ENCODE measurements at regions not wholly inside any gene's neighbourhood (a gene's known extent, or its start where the extent isn't known, plus 50 kb on each side); places are given as distances from the start of the nearest gene placed in this dataset.

DNA sequence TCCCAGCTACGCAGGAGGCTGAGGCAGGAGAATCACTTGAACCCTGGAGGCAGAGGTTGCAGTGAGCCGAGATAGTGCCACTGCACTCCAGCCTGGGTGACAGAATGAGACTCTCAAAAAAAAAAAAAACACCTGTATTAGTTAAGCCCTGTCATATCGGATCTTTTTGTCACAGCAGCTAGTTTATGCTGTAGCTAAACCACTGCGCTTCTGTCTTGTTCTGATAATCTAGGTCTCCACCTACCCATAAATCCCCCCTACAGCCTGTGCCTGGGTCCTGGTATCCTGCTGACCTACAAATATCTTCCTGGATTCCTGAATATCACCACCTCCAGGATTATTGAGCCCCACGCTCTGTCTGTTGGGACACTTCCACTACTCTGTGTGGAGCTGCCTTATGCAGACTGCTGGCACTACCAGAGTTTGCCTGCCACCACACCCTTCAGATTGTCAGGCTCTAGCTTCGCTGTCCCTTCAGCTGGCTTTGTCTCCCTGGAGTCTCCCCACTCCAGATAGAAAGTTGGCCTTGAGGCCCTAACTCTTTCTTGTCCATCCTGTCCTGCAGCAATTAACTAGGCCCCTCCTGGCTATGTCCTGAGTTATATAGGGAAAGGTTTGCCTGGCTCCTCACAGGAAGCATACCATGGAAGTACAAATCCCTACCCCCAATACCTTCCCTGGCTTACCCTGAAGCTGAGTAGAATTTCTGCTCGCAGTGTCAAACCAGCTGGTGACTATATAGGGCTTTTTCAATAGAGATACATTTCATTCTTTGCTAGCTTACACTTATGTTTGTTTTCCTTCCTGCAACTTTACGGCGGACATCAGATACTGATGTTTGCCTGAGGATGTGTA, 136.0 kb upstream of the SERTAD2 start:
- no peaks in the 10 kb centered on the region for H3K79me2 ChIP-seq (ENCODE audit: insufficient read depth, low read length)
- peaks cover 0 to 9% of the 10 kb centered on the region in 2 experiments; a peak in 2 of 5 replicates for H3K27me3 ChIP-seq (ENCODE audit: control insufficient read depth in 1 of 2, insufficient read depth in 2 of 2, low read length in 2 of 2)
- BruUV-seq (replicated peaks) = no TSS peak
- no peak for DNase-seq (ENCODE audit: low spot score)
- no peak overlapping the region for H2AFZ ChIP-seq (ENCODE audit: low read length)
- H3K4me1 ChIP-seq (ENCODE audit: insufficient read depth, low read length) = peaks cover 21% of the 10 kb centered on the region
- in situ Hi-C loops (cut with HindIII; ENCODE audit: extremely low pct_ligation_motif_present, low pct_unique_long_range_greater_than_20kb) = no loop called here
- no peak for ATAC-seq
- ChIA-PET POLR2A (no interaction called here), CTCF (ENCODE audit: low intra/inter-chr PET ratio, low total read pairs) (no interaction called here)
- no peaks in the 10 kb centered on the region for H3K9me3 ChIP-seq (ENCODE audit: low read length)
- H3K9ac ChIP-seq (ENCODE audit: insufficient read depth, low read depth, low read length) = no peak overlapping the region
- no peak overlapping the region for H3K27ac ChIP-seq (ENCODE audit: extremely low read length, insufficient read depth, low read length)
- no peak for FAIRE-seq
- 43% methylated on average over 9 of the region's 9 CpGs for WGBS (ENCODE audit: low lambda C conversion rate)
- TF ChIP-seq ZNF674 (CRISPR knock-in tag; IDR thresholded peaks at IDR 0.05; ENCODE audit: low read depth) (no peak), SUZ12 (IDR thresholded peaks at IDR 0.05; ENCODE audit: low read depth, low read length) (no peak), NR2C2 (CRISPR knock-in tag; IDR thresholded peaks at IDR 0.05; ENCODE audit: borderline replicate concordance) (no peak), RFX5 (IDR thresholded peaks at IDR 0.05; ENCODE audit: low read depth, low read length) (no peak), ZNF724P (CRISPR knock-in tag; IDR thresholded peaks at IDR 0.05; ENCODE audit: borderline replicate concordance) (no peak)
- TF ChIP-seq, protein P1, sequence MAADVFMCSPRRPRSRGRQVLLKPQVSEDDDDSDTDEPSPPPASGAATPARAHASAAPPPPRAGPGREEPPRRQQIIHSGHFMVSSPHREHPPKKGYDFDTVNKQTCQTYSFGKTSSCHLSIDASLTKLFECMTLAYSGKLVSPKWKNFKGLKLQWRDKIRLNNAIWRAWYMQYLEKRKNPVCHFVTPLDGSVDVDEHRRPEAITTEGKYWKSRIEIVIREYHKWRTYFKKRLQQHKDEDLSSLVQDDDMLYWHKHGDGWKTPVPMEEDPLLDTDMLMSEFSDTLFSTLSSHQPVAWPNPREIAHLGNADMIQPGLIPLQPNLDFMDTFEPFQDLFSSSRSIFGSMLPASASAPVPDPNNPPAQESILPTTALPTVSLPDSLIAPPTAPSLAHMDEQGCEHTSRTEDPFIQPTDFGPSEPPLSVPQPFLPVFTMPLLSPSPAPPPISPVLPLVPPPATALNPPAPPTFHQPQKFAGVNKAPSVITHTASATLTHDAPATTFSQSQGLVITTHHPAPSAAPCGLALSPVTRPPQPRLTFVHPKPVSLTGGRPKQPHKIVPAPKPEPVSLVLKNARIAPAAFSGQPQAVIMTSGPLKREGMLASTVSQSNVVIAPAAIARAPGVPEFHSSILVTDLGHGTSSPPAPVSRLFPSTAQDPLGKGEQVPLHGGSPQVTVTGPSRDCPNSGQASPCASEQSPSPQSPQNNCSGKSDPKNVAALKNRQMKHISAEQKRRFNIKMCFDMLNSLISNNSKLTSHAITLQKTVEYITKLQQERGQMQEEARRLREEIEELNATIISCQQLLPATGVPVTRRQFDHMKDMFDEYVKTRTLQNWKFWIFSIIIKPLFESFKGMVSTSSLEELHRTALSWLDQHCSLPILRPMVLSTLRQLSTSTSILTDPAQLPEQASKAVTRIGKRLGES (CRISPR knock-in tag; IDR thresholded peaks at IDR 0.05; ENCODE audit: borderline replicate concordance) = no peak
- no peak overlapping the region for H3K4me3 ChIP-seq (replicated peaks in 1 of 3; ENCODE audit: insufficient read depth in 1 of 3, low read depth in 2 of 3, low read length in 3 of 3)
- H3K4me2 ChIP-seq (ENCODE audit: low read depth, low read length) = no peak overlapping the region
- H4K20me1 ChIP-seq (ENCODE audit: insufficient read depth, low read length) = no peaks in the 10 kb centered on the region
- H3K36me3 ChIP-seq (replicated peaks in 1 of 2; ENCODE audit: control insufficient read depth in 1 of 2, insufficient read depth in 2 of 2, low read length in 2 of 2) = no peaks in the 10 kb centered on the region
- intact Hi-C loops (cut with micrococcal nuclease; ENCODE audit: unreplicated experiment) = no loop called here

Measured in HepG2 (cell line).